ENCODE measurements at regions not wholly inside any gene's neighbourhood (a gene's known extent, or its start where the extent isn't known, plus 50 kb on each side); places are given as distances from the start of the nearest gene placed in this dataset.
"Not testable (repeated sequence)": the region's sequence is repeated elsewhere in the genome, so short reads cannot be mapped to it uniquely, and the experiment has no call there.

GRCh38 chr5:121665542-121665941 is 186.1 kb upstream of the FTMT start:
- not testable (repeated sequence) for DNase-seq (ENCODE audit: low spot score)

GRCh38 chr5:121667292-121667691 is 184.4 kb upstream of the FTMT start:
- DNase-seq (ENCODE audit: low spot score): no peak

- DNase-seq (ENCODE audit: low spot score): no peak
Observed at GRCh38 chr5:121668635-121669034, 183.0 kb upstream of the FTMT start.

- no peak for DNase-seq (ENCODE audit: low spot score)
Observed at GRCh38 chr5:121671624-121672023, 180.1 kb upstream of the FTMT start.

- DNase-seq (ENCODE audit: low spot score): no peak
Observed at GRCh38 chr5:121675924-121676323, 175.8 kb upstream of the FTMT start.

- no peak for DNase-seq (ENCODE audit: low spot score)
Observed at GRCh38 chr5:121681229-121681855, 170.3 kb upstream of the FTMT start.

GRCh38 chr5:121688126-121688525 is 163.6 kb upstream of the FTMT start:
- no peak for DNase-seq (ENCODE audit: low spot score)

- no peak for DNase-seq (ENCODE audit: low spot score)
Observed at GRCh38 chr5:121688781-121689180, 162.9 kb upstream of the FTMT start.

- DNase-seq (ENCODE audit: low spot score): no peak
Observed at GRCh38 chr5:121691478-121691877, 160.2 kb upstream of the FTMT start.

- DNase-seq (ENCODE audit: low spot score): no peak
Observed at GRCh38 chr5:121692158-121692557, 159.5 kb upstream of the FTMT start.

GRCh38 chr5:121693864-121694263 is 157.8 kb upstream of the FTMT start:
- no peak for DNase-seq (ENCODE audit: low spot score)

GRCh38 chr5:121695307-121695706 is 156.4 kb upstream of the FTMT start:
- DNase-seq (ENCODE audit: low spot score): no peak

- DNase-seq (ENCODE audit: low spot score): no peak
Observed at GRCh38 chr5:121698690-121699089, 153.0 kb upstream of the FTMT start.

GRCh38 chr5:121701731-121702130 is 150.0 kb upstream of the FTMT start:
- no peak for DNase-seq (ENCODE audit: low spot score)

GRCh38 chr5:121702682-121703081 is 149.0 kb upstream of the FTMT start:
- no peak for DNase-seq (ENCODE audit: low spot score)

GRCh38 chr5:121704291-121704690 is 147.4 kb upstream of the FTMT start:
- DNase-seq (ENCODE audit: low spot score): no peak

GRCh38 chr5:121706686-121707085 is 145.0 kb upstream of the FTMT start:
- no peak for DNase-seq (ENCODE audit: low spot score)

- no peak for DNase-seq (ENCODE audit: low spot score)
Observed at GRCh38 chr5:121707178-121707577, 144.5 kb upstream of the FTMT start.

GRCh38 chr5:121711416-121711815 is 140.3 kb upstream of the FTMT start:
- DNase-seq (ENCODE audit: low spot score): no peak

- DNase-seq (ENCODE audit: low spot score): no peak
Observed at GRCh38 chr5:121719255-121719654, 132.4 kb upstream of the FTMT start.

- no peak for DNase-seq (ENCODE audit: low spot score)
Observed at GRCh38 chr5:121725450-121725849, 126.2 kb upstream of the FTMT start.

GRCh38 chr5:121726991-121727390 is 124.7 kb upstream of the FTMT start:
- DNase-seq (ENCODE audit: low spot score): no peak

- no peak for DNase-seq (ENCODE audit: low spot score)
Observed at GRCh38 chr5:121731377-121731776, 120.3 kb upstream of the FTMT start.

GRCh38 chr5:121735618-121736017 is 116.1 kb upstream of the FTMT start:
- no peak for DNase-seq (ENCODE audit: low spot score)

GRCh38 chr5:121737120-121737519 is 114.6 kb upstream of the FTMT start:
- no peak for DNase-seq (ENCODE audit: low spot score)
